ENCODE measurements at regions not wholly inside any gene's neighbourhood (a gene's known extent, or its start where the extent isn't known, plus 50 kb on each side); places are given as distances from the start of the nearest gene placed in this dataset.

GRCh38 chr2:198659096-198659870 is 798.5 kb downstream of the SATB2 start:
- no peaks in the 10 kb centered on the region for H3K27me3 ChIP-seq
- no peak for TF ChIP-seq CTCF (IDR thresholded peaks at IDR 0.05)
- no peaks in the 10 kb centered on the region for H3K9me3 ChIP-seq
- H3K4me3 ChIP-seq: no peak overlapping the region
- intact Hi-C loops (cut with DNase I; ENCODE audit: low total_unique reads): no loop called here
- no peaks in the 10 kb centered on the region for H3K36me3 ChIP-seq
- no peaks in the 10 kb centered on the region for H3K4me1 ChIP-seq
- H3K27ac ChIP-seq: no peak overlapping the region
- DNase-seq: no peak

GRCh38 chr2:198657512-198658121 is 800.1 kb downstream of the SATB2 start:
- peak in 1 of 2 experiments; percentile 33 for TF ChIP-seq CTCF (IDR thresholded peaks at IDR 0.05)
- intact Hi-C loops (cut with DNase I; ENCODE audit: low total_unique reads): no loop called here
- Histone ChIP-seq H3K4me1 (no peaks in the 10 kb centered on the region), H3K27me3 (no peaks in the 10 kb centered on the region), H3K36me3 (no peaks in the 10 kb centered on the region), H3K4me3 (no peak overlapping the region), H3K27ac (no peak overlapping the region), H3K9me3 (no peaks in the 10 kb centered on the region)
- no peak for DNase-seq

- Histone ChIP-seq H3K36me3 (no peaks in the 10 kb centered on the region), H3K27me3 (no peaks in the 10 kb centered on the region), H3K4me1 (no peaks in the 10 kb centered on the region), H3K4me3 (no peak overlapping the region), H3K9me3 (no peaks in the 10 kb centered on the region), H3K27ac (no peak overlapping the region)
- DNase-seq: no peak
- TF ChIP-seq CTCF (IDR thresholded peaks at IDR 0.05): no peak
- intact Hi-C loops (cut with DNase I; ENCODE audit: low total_unique reads): no loop called here
Observed at GRCh38 chr2:198656869-198657268, 800.9 kb downstream of the SATB2 start.

DNA sequence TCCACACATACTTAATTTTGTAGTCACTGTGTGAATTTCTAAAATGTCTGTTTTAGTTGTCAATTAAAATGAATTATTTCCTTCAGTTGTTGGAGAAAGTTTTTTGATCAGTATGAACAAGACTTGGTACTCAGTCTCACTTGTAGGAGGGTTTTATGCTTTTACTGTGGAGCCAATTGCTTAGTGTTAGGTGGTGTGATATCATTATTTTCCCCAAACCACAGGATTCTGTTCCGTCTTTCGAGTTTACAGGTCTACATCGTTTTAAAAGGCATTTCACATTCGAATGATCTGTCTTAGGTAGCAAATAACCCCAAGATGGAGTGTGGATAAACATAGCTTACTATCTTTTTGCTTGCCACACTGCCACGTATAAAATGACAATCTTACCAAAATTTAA is 803.1 kb downstream of the SATB2 start:
- intact Hi-C loops (cut with DNase I; ENCODE audit: low total_unique reads): no loop called here
- TF ChIP-seq CTCF (IDR thresholded peaks at IDR 0.05): no peak

GRCh38 chr2:198653311-198653710 is 804.4 kb downstream of the SATB2 start:
- DNase-seq: no peak

More for the DNA sequence above, 803.1 kb downstream of the SATB2 start:
- no peaks in the 10 kb centered on the region for H3K36me3 ChIP-seq
- H3K4me3 ChIP-seq: no peak overlapping the region
- no peak overlapping the region for H3K27ac ChIP-seq
- no peak for DNase-seq
- H3K9me3 ChIP-seq: no peaks in the 10 kb centered on the region
- H3K27me3 ChIP-seq: no peaks in the 10 kb centered on the region
- H3K4me1 ChIP-seq: no peaks in the 10 kb centered on the region

More at GRCh38 chr2:198653311-198653710, 804.4 kb downstream of the SATB2 start:
- no peak overlapping the region for H3K4me3 ChIP-seq
- no peaks in the 10 kb centered on the region for H3K27me3 ChIP-seq
- intact Hi-C loops (cut with DNase I; ENCODE audit: low total_unique reads): no loop called here
- no peaks in the 10 kb centered on the region for H3K9me3 ChIP-seq
- no peak for TF ChIP-seq CTCF (IDR thresholded peaks at IDR 0.05)
- H3K36me3 ChIP-seq: no peaks in the 10 kb centered on the region
- no peak overlapping the region for H3K27ac ChIP-seq
- no peaks in the 10 kb centered on the region for H3K4me1 ChIP-seq
